Trophoblast cell (in vitro differentiated cells and primary cell): ENCODE measurements at regions not wholly inside any gene's neighbourhood (a gene's known extent, or its start where the extent isn't known, plus 50 kb on each side); places are given as distances from the start of the nearest gene placed in this dataset.
"Not testable (repeated sequence)": the region's sequence is repeated elsewhere in the genome, so short reads cannot be mapped to it uniquely, and the experiment has no call there.

Experiments used
- DNase-seq, 2 donors: peaks; one replicate each; pipeline ENCODE4 v3.0.0-alpha.2; 2016
- H2AFZ ChIP-seq: 2 replicates; pipeline ENCODE4 v1.6.1; 2013; ENCODE audit warnings: low read length, moderate library complexity, mild to moderate bottlenecking; ENCODE audit not compliant: insufficient read depth, poor library complexity
- H2AK5ac ChIP-seq: 2 replicates; pipeline ENCODE4 v1.6.1; 2013; ENCODE audit warnings: mild to moderate bottlenecking, low read length
- H2BK120ac ChIP-seq: 2 replicates; pipeline ENCODE4 v1.6.1; 2013; ENCODE audit warnings: low read length, mild to moderate bottlenecking, moderate library complexity; ENCODE audit not compliant: insufficient read depth, poor library complexity
- H2BK12ac ChIP-seq: 2 replicates; pipeline ENCODE4 v1.6.1; 2013; ENCODE audit warnings: mild to moderate bottlenecking, low read length, moderate library complexity
- H2BK5ac ChIP-seq: 2 replicates; pipeline ENCODE4 v1.6.1; 2013; ENCODE audit warnings: low read length, low read depth, moderate library complexity, mild to moderate bottlenecking; ENCODE audit not compliant: poor library complexity
- H3K14ac ChIP-seq: 2 replicates; pipeline ENCODE4 v1.6.1; 2013; ENCODE audit warnings: mild to moderate bottlenecking, low read length
- H3K18ac ChIP-seq: 2 replicates; pipeline ENCODE4 v1.6.1; 2013; ENCODE audit warnings: mild to moderate bottlenecking, low read length
- H3K23ac ChIP-seq: 2 replicates; pipeline ENCODE4 v1.6.1; 2013; ENCODE audit warnings: low read length
- H3K27ac ChIP-seq: 2 replicates; pipeline ENCODE4 v1.5.1; 2013; ENCODE audit warnings: low read depth, mild to moderate bottlenecking, inconsistent platforms, low read length, moderate library complexity
- H3K27me3 ChIP-seq: 2 replicates; pipeline ENCODE4 v1.6.1; 2013; ENCODE audit warnings: inconsistent platforms, mild to moderate bottlenecking, low read length, moderate library complexity; ENCODE audit not compliant: insufficient read depth
- H3K36me3 ChIP-seq, 2 experiments: 1 replicate in 1 of 2; 2 replicates in 1 of 2; pipeline ENCODE4 v1.6.1; 2013; ENCODE audit warnings: low read length in 2 of 2, mild to moderate bottlenecking in 2 of 2, moderate library complexity in 1 of 2; ENCODE audit not compliant: insufficient read depth in 2 of 2, control insufficient read depth in 1 of 2
- H3K4ac ChIP-seq: 2 replicates; pipeline ENCODE4 v1.6.1; 2013; ENCODE audit warnings: low read depth, mild to moderate bottlenecking, low read length, moderate library complexity
- H3K4me1 ChIP-seq, 2 experiments: 1 replicate in 1 of 2; 2 replicates in 1 of 2; pipeline ENCODE4 v1.6.1; 2013; ENCODE audit warnings: low read length in 2 of 2, mild to moderate bottlenecking in 2 of 2, moderate library complexity in 1 of 2; ENCODE audit not compliant: insufficient read depth in 2 of 2, control insufficient read depth in 1 of 2
- H3K4me2 ChIP-seq: 2 replicates; pipeline ENCODE4 v1.6.1; 2013; ENCODE audit warnings: inconsistent platforms, mild to moderate bottlenecking, low read length, moderate library complexity
- H3K4me3 ChIP-seq: 2 replicates; pipeline ENCODE4 v1.5.1; 2013; ENCODE audit warnings: mild to moderate bottlenecking, low read depth, low read length, inconsistent platforms
- H3K79me1 ChIP-seq: one replicate; pipeline ENCODE4 v1.6.1; 2013; ENCODE audit warnings: low read length
- H3K79me2 ChIP-seq: 2 replicates; pipeline ENCODE4 v1.6.1; 2013; ENCODE audit warnings: low read length, mild to moderate bottlenecking; ENCODE audit not compliant: control insufficient read depth, insufficient read depth, poor library complexity
- H3K9ac ChIP-seq: 2 replicates; pipeline ENCODE4 v1.6.1; 2013; ENCODE audit warnings: mild to moderate bottlenecking, low read length
- H3K9me3 ChIP-seq: 2 replicates; pipeline ENCODE4 v1.6.1; 2013; ENCODE audit warnings: low read depth, mild to moderate bottlenecking, control low read depth, inconsistent platforms, low read length; ENCODE audit not compliant: insufficient read depth
- H4K12ac ChIP-seq: 2 replicates; pipeline ENCODE4 v1.6.1; 2013; ENCODE audit warnings: low read depth, mild to moderate bottlenecking, low read length, moderate library complexity
- H4K8ac ChIP-seq: 2 replicates; pipeline ENCODE4 v1.6.1; 2013; ENCODE audit warnings: low read depth, mild to moderate bottlenecking, low read length, moderate library complexity
- H4K91ac ChIP-seq: one replicate; pipeline ENCODE4 v1.6.1; 2013; ENCODE audit warnings: low read depth, mild to moderate bottlenecking, low read length, moderate library complexity
- WGBS: extraction: QIAGEN DNeasy Blood & Tissue Kit; methylation state at CpG from one replicate; pipeline ENCODE4 v1.1.7; 2013; ENCODE audit warnings: missing lambda C conversion rate; ENCODE audit not compliant: insufficient read length, insufficient coverage; ENCODE audit errors: extremely low coverage; 5-methylcytosine and 5-hydroxymethylcytosine counted together

GRCh38 chr12:83574142-83574541 is 887.4 kb downstream of the TMTC2 start:
- Histone ChIP-seq H3K9ac (no peak overlapping the region), H3K36me3 (no peaks in the 10 kb centered on the region), H2BK5ac (no peak overlapping the region), H2AFZ (no peak overlapping the region), H3K9me3 (no peaks in the 10 kb centered on the region), H3K23ac (no peak overlapping the region), H3K4me2 (no peak overlapping the region), H3K27ac (no peak overlapping the region), H2BK12ac (no peak overlapping the region), H3K4me3 (no peak overlapping the region), H3K14ac (no peak overlapping the region), H4K91ac (no peak overlapping the region), H2AK5ac (no peak overlapping the region), H4K8ac (no peak overlapping the region), H3K79me1 (no peaks in the 10 kb centered on the region), H4K12ac (no peak overlapping the region), H3K79me2 (no peaks in the 10 kb centered on the region), H3K18ac (no peak overlapping the region), H3K4ac (no peak overlapping the region), H2BK120ac (no peak overlapping the region), H3K27me3 (no peaks in the 10 kb centered on the region), H3K4me1 (no peaks in the 10 kb centered on the region)
- no peak for DNase-seq
- no CpG with 5 or more reads among the region's 2 CpGs for WGBS

- no peak overlapping the region for H2BK12ac ChIP-seq
- no peaks in the 10 kb centered on the region for H3K4me1 ChIP-seq
- H2AFZ ChIP-seq = no peak overlapping the region
- no peak overlapping the region for H4K12ac ChIP-seq
- H4K8ac ChIP-seq = no peak overlapping the region
- no peak overlapping the region for H3K14ac ChIP-seq
- H3K27me3 ChIP-seq = no peaks in the 10 kb centered on the region
- DNase-seq = peak; percentile 10 to 57
- H3K9ac ChIP-seq = no peak overlapping the region
- WGBS = no CpG with 5 or more reads among the region's 4 CpGs
- H2BK120ac ChIP-seq = no peak overlapping the region
- no peaks in the 10 kb centered on the region for H3K79me2 ChIP-seq
- no peaks in the 10 kb centered on the region for H3K79me1 ChIP-seq
- H4K91ac ChIP-seq = no peak overlapping the region
- no peak overlapping the region for H3K27ac ChIP-seq
- no peak overlapping the region for H3K4me3 ChIP-seq
- no peak overlapping the region for H3K23ac ChIP-seq
- H2AK5ac ChIP-seq = no peak overlapping the region
- no peaks in the 10 kb centered on the region for H3K9me3 ChIP-seq
- no peaks in the 10 kb centered on the region for H3K36me3 ChIP-seq
- no peak overlapping the region for H3K4ac ChIP-seq
- no peak overlapping the region for H3K18ac ChIP-seq
- no peak overlapping the region for H2BK5ac ChIP-seq
- H3K4me2 ChIP-seq = no peak overlapping the region
These were observed 887.0 kb downstream of the TMTC2 start for GRCh38 chr12:83573671-83574070.

- H3K4ac ChIP-seq = no peak overlapping the region
- no peaks in the 10 kb centered on the region for H3K79me2 ChIP-seq
- H3K18ac ChIP-seq = no peak overlapping the region
- DNase-seq = no peak
- peaks cover 4% of the 10 kb centered on the region for H3K9me3 ChIP-seq
- H3K4me2 ChIP-seq = no peak overlapping the region
- H2BK5ac ChIP-seq = no peak overlapping the region
- no peak overlapping the region for H3K14ac ChIP-seq
- H3K27ac ChIP-seq = no peak overlapping the region
- no peak overlapping the region for H2AFZ ChIP-seq
- no peak overlapping the region for H2BK120ac ChIP-seq
- H4K91ac ChIP-seq = no peak overlapping the region
- H3K36me3 ChIP-seq = no peaks in the 10 kb centered on the region
- no peak overlapping the region for H4K12ac ChIP-seq
- WGBS = no CpG with 5 or more reads among the region's 1 CpG
- no peak overlapping the region for H2AK5ac ChIP-seq
- H3K23ac ChIP-seq = no peak overlapping the region
- no peak overlapping the region for H2BK12ac ChIP-seq
- H3K79me1 ChIP-seq = no peaks in the 10 kb centered on the region
- no peak overlapping the region for H4K8ac ChIP-seq
- H3K4me1 ChIP-seq = no peaks in the 10 kb centered on the region
- no peak overlapping the region for H3K9ac ChIP-seq
- no peaks in the 10 kb centered on the region for H3K27me3 ChIP-seq
- H3K4me3 ChIP-seq = no peak overlapping the region
These were observed 872.9 kb downstream of the TMTC2 start for GRCh38 chr12:83559650-83560049.

- not testable (repeated sequence) for H4K12ac ChIP-seq, H3K18ac ChIP-seq, H3K4me3 ChIP-seq, H2BK12ac ChIP-seq, H3K36me3 ChIP-seq, H3K27ac ChIP-seq, H3K4me2 ChIP-seq, H3K79me1 ChIP-seq, H3K9ac ChIP-seq, H3K9me3 ChIP-seq, H4K91ac ChIP-seq, H2AFZ ChIP-seq, H4K8ac ChIP-seq, H3K27me3 ChIP-seq, H2AK5ac ChIP-seq, H2BK5ac ChIP-seq, H3K4me1 ChIP-seq, DNase-seq, H3K14ac ChIP-seq, H3K4ac ChIP-seq, H3K23ac ChIP-seq, H3K79me2 ChIP-seq, H2BK120ac ChIP-seq
- WGBS = no CpG with 5 or more reads among the region's 7 CpGs
These were observed 869.3 kb downstream of the TMTC2 start for GRCh38 chr12:83556040-83556439.

- Histone ChIP-seq H2BK12ac (no peak overlapping the region), H3K18ac (no peak overlapping the region), H4K91ac (no peak overlapping the region), H3K36me3 (no peaks in the 10 kb centered on the region), H3K4me2 (no peak overlapping the region), H2BK120ac (no peak overlapping the region), H2BK5ac (no peak overlapping the region), H3K4me3 (no peak overlapping the region), H2AFZ (no peak overlapping the region), H2AK5ac (no peak overlapping the region), H3K14ac (no peak overlapping the region), H3K27ac (no peak overlapping the region), H3K79me2 (no peaks in the 10 kb centered on the region), H3K4ac (no peak overlapping the region), H3K4me1 (no peaks in the 10 kb centered on the region), H3K27me3 (no peaks in the 10 kb centered on the region), H4K8ac (no peak overlapping the region), H4K12ac (no peak overlapping the region), H3K9me3 (no peaks in the 10 kb centered on the region), H3K9ac (no peak overlapping the region), H3K79me1 (no peaks in the 10 kb centered on the region), H3K23ac (no peak overlapping the region)
- no peak for DNase-seq
These were observed 854.7 kb downstream of the TMTC2 start for GRCh38 chr12:83541446-83541845.
